H9 (cell line): ENCODE measurements at regions not wholly inside any gene's neighbourhood (a gene's known extent, or its start where the extent isn't known, plus 50 kb on each side); places are given as distances from the start of the nearest gene placed in this dataset.

ENCODE experiments used
- DNase-seq: peaks from one replicate; pipeline ENCODE4 v3.0.0-alpha.2; 2017
- H2AFZ ChIP-seq: one replicate; pipeline ENCODE4 v1.6.1; 2013; ENCODE audit warnings: mild to moderate bottlenecking, low read length, control low read depth, moderate library complexity
- H2AK5ac ChIP-seq: 2 replicates; pipeline ENCODE4 v1.6.1; 2013; ENCODE audit warnings: low read length, control low read depth, mixed read lengths; ENCODE audit not compliant: insufficient read length
- H2BK120ac ChIP-seq: one replicate; pipeline ENCODE4 v1.6.1; 2013; ENCODE audit warnings: low read depth, mild to moderate bottlenecking, low read length, control low read depth, inconsistent platforms; ENCODE audit not compliant: poor library complexity, severe bottlenecking
- H2BK12ac ChIP-seq: 2 replicates; pipeline ENCODE4 v1.6.1; 2013; ENCODE audit warnings: low read length, control low read depth, mixed read lengths, low read depth; ENCODE audit not compliant: insufficient read length
- H2BK15ac ChIP-seq: 2 replicates; pipeline ENCODE4 v1.6.1; 2013; ENCODE audit warnings: low read depth, low read length, control low read depth
- H2BK20ac ChIP-seq: one replicate; pipeline ENCODE4 v1.6.1; 2013; ENCODE audit warnings: low read depth, mild to moderate bottlenecking, low read length, control low read depth, inconsistent platforms; ENCODE audit not compliant: poor library complexity, severe bottlenecking
- H2BK5ac ChIP-seq: 2 replicates; pipeline ENCODE4 v1.6.1; 2013; ENCODE audit warnings: low read length, control low read depth, mixed read lengths; ENCODE audit not compliant: insufficient read length
- H3K14ac ChIP-seq: 2 replicates; pipeline ENCODE4 v1.6.1; 2013; ENCODE audit warnings: low read length, control low read depth; ENCODE audit not compliant: insufficient read depth
- H3K18ac ChIP-seq: 2 replicates; pipeline ENCODE4 v1.6.1; 2013; ENCODE audit warnings: low read depth, mild to moderate bottlenecking, mixed read lengths, low read length, control low read depth; ENCODE audit not compliant: insufficient read length
- H3K23ac ChIP-seq: 2 replicates; pipeline ENCODE4 v1.6.1; 2013; ENCODE audit warnings: low read length, control low read depth, mixed read lengths, low read depth; ENCODE audit not compliant: insufficient read length
- H3K23me2 ChIP-seq: 2 replicates; pipeline ENCODE4 v1.6.1; 2013; ENCODE audit warnings: low read depth, mild to moderate bottlenecking, mixed read lengths, low read length, control low read depth; ENCODE audit not compliant: insufficient read length, poor library complexity, severe bottlenecking
- H3K27ac ChIP-seq: 2 replicates; pipeline ENCODE4 v1.5.1; 2013; ENCODE audit warnings: low read length, control low read depth, mixed read lengths, low read depth; ENCODE audit not compliant: insufficient read length
- H3K27me3 ChIP-seq: 2 replicates; pipeline ENCODE4 v1.6.1; 2013; ENCODE audit warnings: low read length, control low read depth, inconsistent platforms; ENCODE audit not compliant: insufficient read depth
- H3K4ac ChIP-seq: 2 replicates; pipeline ENCODE4 v1.6.1; 2013; ENCODE audit warnings: low read depth, mild to moderate bottlenecking, control low read depth, inconsistent platforms, low read length, moderate library complexity
- H3K4me1 ChIP-seq: 2 replicates; pipeline ENCODE4 v1.6.1; 2013; ENCODE audit warnings: low read length, control low read depth, inconsistent platforms; ENCODE audit not compliant: insufficient read depth
- H3K4me2 ChIP-seq: 2 replicates; pipeline ENCODE4 v1.6.1; 2013; ENCODE audit warnings: low read length, control low read depth, mixed read lengths; ENCODE audit not compliant: insufficient read length, insufficient read depth
- H3K56ac ChIP-seq: 2 replicates; pipeline ENCODE4 v1.6.1; 2013; ENCODE audit warnings: low read depth, mild to moderate bottlenecking, mixed read lengths, low read length, control low read depth; ENCODE audit not compliant: insufficient read length
- H3K79me1 ChIP-seq: 2 replicates; pipeline ENCODE4 v1.6.1; 2013; ENCODE audit warnings: low read depth, mild to moderate bottlenecking, moderate library complexity, low read length, control low read depth, inconsistent platforms; ENCODE audit not compliant: insufficient read depth, poor library complexity, severe bottlenecking
- H3K79me2 ChIP-seq: 2 replicates; pipeline ENCODE4 v1.6.1; 2013; ENCODE audit warnings: low read length, control low read depth, inconsistent platforms; ENCODE audit not compliant: insufficient read depth
- H3K9ac ChIP-seq: 2 replicates; pipeline ENCODE4 v1.6.1; 2013; ENCODE audit warnings: low read length, control low read depth, mixed read lengths; ENCODE audit not compliant: insufficient read length; ENCODE audit errors: extremely low read depth
- H3K9me3 ChIP-seq: one replicate; pipeline ENCODE4 v1.6.1; 2013; ENCODE audit warnings: low read depth, low read length, inconsistent platforms; ENCODE audit not compliant: control insufficient read depth
- H3T11ph ChIP-seq: one replicate; pipeline ENCODE4 v1.6.1; 2013; ENCODE audit warnings: mild to moderate bottlenecking, low read length, control low read depth, inconsistent platforms
- H4K20me1 ChIP-seq: one replicate; pipeline ENCODE4 v1.6.1; 2013; ENCODE audit not compliant: control insufficient read depth, insufficient read length, insufficient read depth
- H4K5ac ChIP-seq: 2 replicates; pipeline ENCODE4 v1.6.1; 2013; ENCODE audit warnings: low read depth, mild to moderate bottlenecking, mixed read lengths, low read length, control low read depth; ENCODE audit not compliant: insufficient read length
- H4K8ac ChIP-seq: replicated peaks from 2 replicates; pipeline ENCODE4 v1.6.1; 2013; ENCODE audit warnings: low read length, control low read depth, mixed read lengths, low read depth; ENCODE audit not compliant: insufficient read length
- H4K91ac ChIP-seq: 2 replicates; pipeline ENCODE4 v1.6.1; 2013; ENCODE audit warnings: low read depth, mild to moderate bottlenecking, moderate library complexity, mixed read lengths, low read length, control low read depth; ENCODE audit not compliant: insufficient read length
- H3K27ac Mint-ChIP-seq, 3 experiments: 2 replicates in 2 of 3; 3 replicates in 1 of 3; pipeline ENCODE4 v1.8.0; 2020 to 2021; ENCODE audit warnings: mixed read lengths in 3 of 3, mild to moderate bottlenecking in 1 of 3, moderate library complexity in 1 of 3
- H3K27me3 Mint-ChIP-seq: 2 replicates; pipeline ENCODE4 v1.8.0; 2021; ENCODE audit warnings: low read depth, mild to moderate bottlenecking, moderate library complexity, mixed read lengths
- H3K36me3 Mint-ChIP-seq, 3 experiments: 2 replicates in 2 of 3; 3 replicates in 1 of 3; pipeline ENCODE4 v1.8.0; 2020 to 2021; ENCODE audit warnings: low read depth in 3 of 3, mixed read lengths in 3 of 3; ENCODE audit not compliant: insufficient read depth in 1 of 3
- H3K4me1 Mint-ChIP-seq, 2 experiments: 2 replicates each; pipeline ENCODE4 v1.8.0; 2020; ENCODE audit warnings: mixed read lengths in 2 of 2
- H3K4me3 Mint-ChIP-seq, 2 experiments: 2 replicates in 1 of 2; 3 replicates in 1 of 2; pipeline ENCODE4 v1.8.0; 2020 to 2021; ENCODE audit warnings: mild to moderate bottlenecking in 2 of 2, mixed read lengths in 2 of 2, moderate library complexity in 1 of 2
- H3K9me3 Mint-ChIP-seq, 2 experiments: 2 replicates in 1 of 2; 3 replicates in 1 of 2; pipeline ENCODE4 v1.8.0; 2020; ENCODE audit warnings: mild to moderate bottlenecking in 2 of 2, mixed read lengths in 2 of 2, moderate library complexity in 1 of 2
- CTCF ChIP-seq: fragments of 200-600 bp; sonication (generic); conservative IDR thresholded peaks from 3 replicates; pipeline ENCODE4 v1.8.0; 2021; ENCODE audit warnings: antibody characterized with exemption, mild to moderate bottlenecking
- WGBS: extraction: QIAGEN DNeasy Blood & Tissue Kit; methylation state at CpG from one replicate; pipeline ENCODE4 v1.1.7; 2013; ENCODE audit warnings: missing lambda C conversion rate, low lambda C conversion rate, mixed read lengths; ENCODE audit not compliant: insufficient read length; ENCODE audit errors: extremely low coverage; 5-methylcytosine and 5-hydroxymethylcytosine counted together

- no peaks in the 10 kb centered on the region for H4K20me1 ChIP-seq
- no peak overlapping the region for H3K18ac ChIP-seq
- no peak overlapping the region for H3K27ac ChIP-seq
- no peak overlapping the region for H3K9ac ChIP-seq
- no peak for TF ChIP-seq CTCF
- no peak overlapping the region for H2AK5ac ChIP-seq
- no peak overlapping the region for H3K14ac ChIP-seq
- H3K4me1 Mint-ChIP-seq, result peaks cover 30 to 35% of the 10 kb centered on the region in 2 experiments
- no peaks in the 10 kb centered on the region for H3K23me2 ChIP-seq
- no peak for DNase-seq
- no CpG with 5 or more reads among the region's 9 CpGs for WGBS
- no peak overlapping the region for H3T11ph ChIP-seq
- H4K91ac ChIP-seq, result no peak overlapping the region
- H2BK20ac ChIP-seq, result no peak overlapping the region
- H2BK5ac ChIP-seq, result no peak overlapping the region
- no peak overlapping the region for H4K8ac ChIP-seq
- H3K9me3 Mint-ChIP-seq, result no peaks in the 10 kb centered on the region
- H2AFZ ChIP-seq, result no peak overlapping the region
- H3K4ac ChIP-seq, result no peak overlapping the region
- peaks cover 5% of the 10 kb centered on the region for H3K27me3 Mint-ChIP-seq
- no peak overlapping the region for H2BK120ac ChIP-seq
- no peak overlapping the region for H4K5ac ChIP-seq
- no peak overlapping the region for H3K27ac Mint-ChIP-seq
- H3K79me2 ChIP-seq, result no peaks in the 10 kb centered on the region
- H3K79me1 ChIP-seq, result no peaks in the 10 kb centered on the region
- no peak overlapping the region for H3K23ac ChIP-seq
- H3K9me3 ChIP-seq, result no peaks in the 10 kb centered on the region
- peaks cover 8% of the 10 kb centered on the region; the same call in 1 of the 2 replicates for H3K4me1 ChIP-seq
- no peak overlapping the region for H3K4me3 Mint-ChIP-seq
- H3K36me3 Mint-ChIP-seq, result no peaks in the 10 kb centered on the region
- no peak overlapping the region for H2BK12ac ChIP-seq
- no peak overlapping the region for H3K56ac ChIP-seq
- H2BK15ac ChIP-seq, result no peak overlapping the region
- no peak overlapping the region for H3K4me2 ChIP-seq
- no peaks in the 10 kb centered on the region for H3K27me3 ChIP-seq
Observed at GRCh38 chr15:98393471-98393870, 254.9 kb upstream of the IGF1R start.
